Lung microvascular endothelial cell (primary cell): ENCODE measurements at regions not wholly inside any gene's neighbourhood (a gene's known extent, or its start where the extent isn't known, plus 50 kb on each side); places are given as distances from the start of the nearest gene placed in this dataset.

Experiments used
- DNase-seq, 2 donors: peaks; one replicate each; pipeline versions ENCODE4 v3.0.0 to v3.0.0-alpha.2; 2010; ENCODE audit warnings: low read depth in 2 of 2

DNA sequence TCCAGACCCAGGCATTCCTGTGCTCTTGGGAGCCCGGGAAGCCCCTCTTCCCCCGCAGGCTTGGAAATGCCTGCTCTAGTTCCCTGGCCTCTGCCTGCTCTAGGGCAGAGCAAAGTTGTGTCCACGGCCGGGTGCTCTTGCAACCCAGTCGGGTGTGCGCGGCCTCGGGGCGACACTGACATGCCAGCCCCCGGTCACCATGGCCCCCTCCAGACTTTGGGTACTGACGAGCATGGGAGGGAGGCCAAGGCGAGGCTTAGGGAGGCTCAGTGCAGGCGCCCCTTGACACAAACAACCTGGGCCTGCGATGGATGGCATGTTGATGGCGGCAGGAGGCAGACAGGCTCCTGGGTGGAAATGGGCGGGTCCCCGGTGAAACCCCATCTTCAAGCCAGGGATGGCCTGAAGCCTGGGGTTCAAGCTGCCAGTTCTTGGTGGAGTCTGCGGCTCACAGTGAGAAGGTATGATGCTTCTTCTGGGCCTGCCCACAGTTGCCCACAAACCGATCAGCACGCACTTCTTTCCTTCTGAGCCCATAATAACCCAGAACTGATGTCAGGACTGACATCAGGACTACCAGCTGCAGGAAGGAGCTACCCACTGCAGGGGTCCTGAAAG lies 689.9 kb downstream of the DSC3 start:
- DNase-seq = no peak

DNA sequence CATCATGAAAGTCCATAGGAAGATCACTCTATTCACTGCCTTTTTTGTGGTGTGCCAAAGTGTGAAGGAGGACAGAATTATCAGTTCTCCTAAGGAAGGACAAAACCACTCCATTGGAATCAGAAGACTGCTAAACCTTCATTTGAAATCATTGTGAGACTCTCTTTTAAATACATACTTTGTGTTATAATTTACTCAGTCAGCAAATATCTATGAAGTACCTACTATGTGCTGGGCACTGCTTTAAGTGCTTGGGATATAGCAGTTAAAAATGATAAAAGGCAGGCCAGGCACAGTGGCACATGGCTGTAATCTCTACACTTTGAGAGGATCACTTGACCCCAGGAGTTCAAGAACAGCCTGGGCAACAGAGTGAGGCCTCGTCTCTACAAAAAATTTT lies 692.3 kb downstream of the DSC3 start:
- no peak for DNase-seq

DNA sequence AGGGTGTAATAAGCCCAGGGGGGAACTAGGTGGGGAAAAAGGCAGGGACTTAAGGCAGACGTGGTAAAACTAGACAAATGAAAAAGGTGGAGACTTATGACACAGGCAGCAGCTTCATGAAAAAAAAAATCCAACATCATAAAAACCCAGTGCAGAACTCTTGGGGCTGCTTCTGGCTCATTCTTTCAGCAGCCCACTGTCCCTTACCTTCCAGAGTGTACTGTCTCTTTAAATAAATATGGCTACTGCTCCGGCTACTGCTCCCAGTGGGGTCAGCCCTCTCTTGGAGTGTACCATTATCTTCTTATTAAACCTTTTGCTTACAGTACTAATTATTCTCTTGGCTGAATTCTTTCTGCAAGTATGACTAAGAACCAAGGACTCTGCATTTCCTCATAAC lies 699.5 kb downstream of the DSC3 start:
- DNase-seq = no peak

- DNase-seq = no peak
Measured at GRCh38 chr18:30342675-30343074, 699.9 kb downstream of the DSC3 start.

- no peak for DNase-seq
Measured at GRCh38 chr18:30334781-30335180, 707.8 kb downstream of the DSC3 start.

- DNase-seq = no peak
Measured at GRCh38 chr18:30333310-30333709, 709.2 kb downstream of the DSC3 start.

GRCh38 chr18:30328839-30329238 lies 713.7 kb downstream of the DSC3 start:
- DNase-seq = no peak

- DNase-seq = no peak
Measured at GRCh38 chr18:30302181-30302580, 740.4 kb downstream of the DSC3 start.

DNA sequence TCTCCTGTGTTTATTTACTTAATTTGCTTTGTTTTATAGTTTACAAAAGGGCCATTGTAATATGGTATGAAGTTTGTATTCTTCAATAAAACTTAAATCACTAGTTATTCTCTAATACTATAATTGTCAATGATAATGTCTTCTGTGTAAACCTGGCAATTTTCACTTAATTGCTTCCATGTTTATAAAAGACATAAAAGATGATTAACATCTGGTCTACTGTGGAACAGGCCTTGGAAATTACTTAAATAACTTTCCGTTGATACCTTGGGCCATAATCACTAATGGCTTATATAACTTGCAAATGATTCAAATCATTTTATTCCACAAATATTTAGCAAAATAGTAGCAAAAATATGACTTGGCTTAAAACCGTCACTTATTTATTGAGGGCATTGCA lies 743.8 kb downstream of the DSC3 start:
- no peak for DNase-seq

DNA sequence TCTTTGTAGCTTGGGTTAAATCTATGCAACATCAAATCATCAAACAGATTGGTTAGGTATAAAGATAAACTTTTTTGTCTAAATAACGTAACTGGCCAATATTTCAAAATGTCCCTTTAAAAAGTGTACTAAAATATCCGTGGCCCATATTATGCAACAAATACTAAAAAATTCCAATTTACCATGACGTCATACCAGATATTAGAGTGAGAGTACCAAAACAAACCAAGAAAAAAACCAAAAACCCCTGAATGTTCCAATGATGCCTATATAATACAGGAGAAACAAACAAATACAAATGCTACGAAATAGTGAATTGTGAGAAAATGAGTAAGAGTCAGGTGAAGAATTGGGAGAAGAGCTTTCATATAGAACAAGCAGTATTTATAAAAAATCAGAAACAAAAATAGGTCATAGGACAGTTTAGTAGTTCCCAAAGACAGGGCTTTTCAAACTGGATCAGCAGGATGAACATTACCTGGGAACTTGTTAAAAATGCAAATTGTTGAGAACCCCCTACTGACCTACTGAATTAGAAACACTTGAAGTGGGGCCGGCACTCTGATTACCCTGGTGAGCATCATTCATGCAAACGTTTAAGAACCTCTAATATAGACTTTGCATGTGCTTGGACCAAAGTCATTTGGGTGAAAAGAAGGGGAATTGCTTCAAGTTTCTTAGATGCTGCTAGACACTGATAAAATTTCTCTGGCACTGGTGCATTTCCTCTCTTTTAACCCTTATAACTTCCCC lies 753.7 kb downstream of the DSC3 start:
- DNase-seq = no peak

GRCh38 chr18:30280861-30281470 lies 761.6 kb downstream of the DSC3 start:
- peak; percentile 46 to 58 for DNase-seq

GRCh38 chr18:30280186-30280585 lies 762.4 kb downstream of the DSC3 start:
- no peak for DNase-seq

DNA sequence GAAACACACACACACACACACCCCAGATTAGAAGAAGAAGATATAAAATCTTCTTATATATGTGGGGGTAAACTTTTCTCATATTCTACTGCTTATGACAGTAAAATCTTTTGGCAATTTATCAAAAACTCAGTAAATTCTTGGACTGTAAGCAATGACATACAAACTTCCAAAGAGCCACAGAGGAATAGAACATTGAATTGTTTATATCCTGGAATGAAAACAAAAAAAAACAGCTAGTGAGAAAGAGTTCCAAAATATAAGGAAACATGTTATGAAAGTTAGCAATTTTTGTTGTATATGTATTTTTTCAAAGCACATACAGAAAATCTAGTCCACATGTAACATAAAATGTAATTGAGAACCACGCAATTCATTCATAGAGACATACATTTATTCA lies 764.9 kb downstream of the DSC3 start:
- no peak for DNase-seq

GRCh38 chr18:30271716-30272115 lies 770.8 kb downstream of the DSC3 start:
- DNase-seq = no peak

- no peak for DNase-seq
Measured at GRCh38 chr18:30265190-30265589, 777.4 kb downstream of the DSC3 start.

- no peak for DNase-seq
Measured at GRCh38 chr18:30254331-30254730, 788.2 kb downstream of the DSC3 start.

DNA sequence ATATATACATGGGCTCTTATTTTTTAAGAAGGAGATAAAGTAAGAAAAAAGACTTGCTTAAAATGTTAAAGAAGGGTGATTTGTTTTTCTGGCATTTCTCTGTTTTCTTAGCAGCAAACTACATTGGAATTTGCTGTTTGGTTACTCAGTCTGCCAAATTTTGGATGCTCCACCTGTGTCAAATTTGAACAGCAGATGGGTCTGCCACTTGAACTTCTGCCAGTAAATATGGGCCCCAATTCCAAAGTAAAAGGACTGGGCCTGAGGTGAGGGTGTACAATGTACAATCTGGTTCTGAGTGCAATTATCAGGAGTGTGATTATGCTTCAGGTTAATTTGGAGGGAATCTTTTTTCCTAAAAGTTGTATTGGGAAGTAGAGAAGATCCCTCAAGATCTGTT lies 794.5 kb downstream of the DSC3 start:
- DNase-seq = no peak

DNA sequence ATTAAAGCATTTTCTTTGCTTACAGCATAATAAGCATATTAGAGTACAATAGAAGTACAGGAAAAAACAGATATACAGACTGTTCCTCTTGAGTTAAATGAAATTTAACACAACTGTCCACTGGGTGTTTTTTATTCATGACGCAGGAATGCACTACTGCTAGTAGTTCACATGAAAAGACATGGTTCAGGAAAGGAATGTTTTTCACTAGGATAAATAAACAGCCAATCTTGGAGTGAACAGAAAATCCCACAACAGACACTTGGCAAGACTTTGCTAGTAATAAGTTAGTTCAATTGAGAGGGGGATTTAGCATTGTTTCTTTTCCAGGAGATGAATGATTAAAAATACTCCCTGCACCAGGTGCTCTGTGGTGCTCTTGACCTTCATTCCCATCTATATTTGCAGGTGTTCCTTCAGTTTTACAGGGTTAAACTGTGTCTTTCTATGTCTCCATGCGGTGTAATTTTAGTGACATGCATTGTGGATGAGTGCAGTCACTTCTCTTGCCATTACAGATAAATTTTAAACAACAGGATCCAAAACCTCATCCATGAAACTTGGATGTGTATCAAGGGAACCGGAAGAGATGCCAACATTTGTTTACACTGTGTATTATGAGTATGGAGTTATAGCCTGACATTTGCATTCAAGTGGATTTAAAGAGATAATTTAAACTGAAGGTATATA lies 796.6 kb downstream of the DSC3 start:
- DNase-seq = no peak

- DNase-seq = no peak
Measured at GRCh38 chr18:30234755-30235154, 807.8 kb downstream of the DSC3 start.

GRCh38 chr18:30211112-30211511 lies 831.4 kb downstream of the DSC3 start:
- DNase-seq = no peak

DNA sequence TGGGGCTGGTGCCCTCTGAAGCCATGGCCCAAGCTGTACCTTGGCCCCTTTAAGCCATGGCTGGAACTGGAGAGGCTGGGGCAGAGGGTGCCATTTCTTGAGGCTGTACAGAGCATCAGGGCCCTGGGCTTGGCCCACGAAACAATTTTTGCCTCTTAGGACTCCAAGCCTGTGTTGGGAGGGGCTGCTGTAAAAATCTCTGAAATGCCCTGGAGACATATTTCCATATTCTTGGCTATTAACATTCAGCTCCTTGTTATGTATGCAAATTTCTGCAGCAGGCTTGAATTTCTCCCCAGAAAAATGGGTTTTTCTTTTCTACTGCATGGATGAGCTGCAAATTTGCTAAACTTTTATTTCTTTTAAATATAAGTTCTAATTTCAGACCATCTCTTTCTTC lies 834.0 kb downstream of the DSC3 start:
- DNase-seq = no peak

DNA sequence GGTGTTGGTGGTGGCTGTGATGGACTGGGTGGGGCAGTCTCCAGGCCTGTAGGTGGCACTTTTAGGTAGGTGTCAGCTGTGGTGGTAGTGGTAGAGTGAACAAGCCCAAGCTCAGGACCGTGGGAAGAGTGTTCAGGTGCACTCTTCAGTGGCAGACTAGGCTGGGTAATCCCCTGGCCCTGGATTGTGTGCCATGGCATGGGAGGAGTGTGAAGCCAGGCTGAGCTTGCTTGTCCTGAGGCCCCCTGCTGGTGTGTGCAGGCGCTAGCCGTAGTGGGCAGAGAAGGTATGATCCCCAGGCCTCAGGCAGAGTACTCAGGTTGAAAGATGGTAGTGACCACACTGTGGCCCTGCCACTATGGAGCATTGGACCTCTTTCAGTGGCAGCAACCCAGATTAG lies 850.3 kb downstream of the DSC3 start:
- no peak for DNase-seq

- no peak for DNase-seq
Measured at GRCh38 chr18:30186245-30186644, 856.3 kb downstream of the DSC3 start.
